GM10248 (cell line): ENCODE measurements at regions not wholly inside any gene's neighbourhood (a gene's known extent, or its start where the extent isn't known, plus 50 kb on each side); places are given as distances from the start of the nearest gene placed in this dataset.
"Not testable (repeated sequence)": the region's sequence is repeated elsewhere in the genome, so short reads cannot be mapped to it uniquely, and the experiment has no call there.

Source experiments
- CTCF ChIA-PET: fragments of 300-600 bp; sonication (Branson Sonifier 250); formaldehyde crosslinking; extraction: SDS; loops from one replicate; lab custom pipeline; 2021; ENCODE audit warnings: antibody characterized with exemption; lab: Yijun Ruan, JAX
- POLR2A ChIA-PET: fragments of 350-650 bp; sonication (Branson Sonifier 250); formaldehyde crosslinking; extraction: SDS; loops from one replicate; lab custom pipeline; 2020; ENCODE audit warnings: antibody characterized with exemption; lab: Yijun Ruan, JAX
- DNase-seq: peaks from one replicate; pipeline ENCODE4 v3.0.0; 2012; ENCODE audit errors: extremely low spot score
- CTCF ChIP-seq: IDR thresholded peaks from 2 replicates; pipeline ENCODE4 v1.5.1; 2012; ENCODE audit warnings: mild to moderate bottlenecking, low read depth; ENCODE audit errors: extremely low read depth, missing control alignments, control extremely low read depth

- DNase-seq, result no peak
- ChIA-PET POLR2A (no interaction called here), CTCF (interaction anchor here (1.6 kb wide), 1 partner anchor 11 kb away, joined by 3 read pairs; no protein-coding TSS in a partner anchor)
- no peak for TF ChIP-seq CTCF
Measured at GRCh38 chr14:46404865-46405811, 246.4 kb downstream of the RPL10L start.

GRCh38 chr14:46402001-46402690 is 249.4 kb downstream of the RPL10L start:
- POLR2A ChIA-PET, DNase-seq, CTCF ChIA-PET: not testable (repeated sequence)

GRCh38 chr14:46401066-46401465 is 250.5 kb downstream of the RPL10L start:
- POLR2A ChIA-PET, result no interaction called here
- no peak for TF ChIP-seq CTCF
- CTCF ChIA-PET, result no interaction called here
- no peak for DNase-seq

- ChIA-PET CTCF (interaction anchor here (1.2 kb wide), 1 partner anchor 13 kb away, joined by 3 read pairs; no protein-coding TSS in a partner anchor), POLR2A (no interaction called here)
- no peak for TF ChIP-seq CTCF
- no peak for DNase-seq
Measured at GRCh38 chr14:46399049-46399448, 252.5 kb downstream of the RPL10L start.

- CTCF ChIA-PET, result no interaction called here
- no peak for TF ChIP-seq CTCF
- POLR2A ChIA-PET, result no interaction called here
- DNase-seq, result no peak
Measured at GRCh38 chr14:46384611-46385010, 267.0 kb downstream of the RPL10L start.

- ChIA-PET CTCF (interaction anchor here (1.2 to 1.6 kb wide), 2 partner anchors 8 to 154 kb away, joined by 3 read pairs; no protein-coding TSS in a partner anchor), POLR2A (no interaction called here)
- no peak for TF ChIP-seq CTCF
- DNase-seq, result no peak
Measured at GRCh38 chr14:46381674-46382073, 269.9 kb downstream of the RPL10L start.
